ENCODE measurements at regions not wholly inside any gene's neighbourhood (a gene's known extent, or its start where the extent isn't known, plus 50 kb on each side); places are given as distances from the start of the nearest gene placed in this dataset.

DNA sequence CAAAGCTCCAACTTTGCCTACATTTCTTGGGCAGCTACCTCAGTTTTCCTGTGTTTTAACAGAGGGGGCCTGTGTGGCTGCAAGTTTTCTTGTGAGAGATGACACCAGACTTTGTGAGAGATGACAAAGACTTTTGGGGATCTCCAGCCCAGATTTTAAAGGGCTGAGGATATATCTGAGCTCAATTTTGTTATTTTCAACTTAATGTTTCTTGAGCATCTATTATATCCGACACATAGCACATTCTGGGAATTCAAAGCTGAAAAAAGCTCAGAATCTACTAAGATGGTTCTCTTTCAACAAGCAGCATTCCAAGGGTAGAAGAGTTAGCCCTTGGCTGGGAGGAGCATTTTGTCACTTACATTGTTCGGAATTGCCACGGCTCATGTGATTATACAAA, 53.4 kb upstream of the PTGFRN start:
- ATAC-seq (ENCODE audit: low read depth in 2 of 2): no peak
- DNase-seq: no peak
- Mint-ChIP-seq H3K27me3 (no peaks in the 10 kb centered on the region), H3K4me3 (no peak overlapping the region), H3K4me1 (peaks cover 6 to 16% (median 12%) of the 10 kb centered on the region in 4 donors), H3K36me3 (no peaks in the 10 kb centered on the region), H3K27ac (no peak overlapping the region), H3K9me3 (peaks cover 0 to 1% (median 0%) of the 10 kb centered on the region in 7 donors)
- Histone ChIP-seq H3K4me1 (ENCODE audit: control insufficient read depth, insufficient read depth, low read length, poor library complexity, severe bottlenecking) (peaks cover 3% of the 10 kb centered on the region), H3K27ac (ENCODE audit: insufficient read depth, low read length, poor library complexity, severe bottlenecking) (no peak overlapping the region), H3K4me3 (ENCODE audit: low read depth, low read length) (no peak overlapping the region), H3K9me3 (ENCODE audit: control insufficient read depth in 2 of 2, low read length in 2 of 2) (no peaks in the 10 kb centered on the region), H3K27me3 (ENCODE audit: control insufficient read depth, insufficient read depth, low read length) (no peaks in the 10 kb centered on the region), H3K36me3 (ENCODE audit: control insufficient read depth, insufficient read depth, low read length) (no peaks in the 10 kb centered on the region)

DNA sequence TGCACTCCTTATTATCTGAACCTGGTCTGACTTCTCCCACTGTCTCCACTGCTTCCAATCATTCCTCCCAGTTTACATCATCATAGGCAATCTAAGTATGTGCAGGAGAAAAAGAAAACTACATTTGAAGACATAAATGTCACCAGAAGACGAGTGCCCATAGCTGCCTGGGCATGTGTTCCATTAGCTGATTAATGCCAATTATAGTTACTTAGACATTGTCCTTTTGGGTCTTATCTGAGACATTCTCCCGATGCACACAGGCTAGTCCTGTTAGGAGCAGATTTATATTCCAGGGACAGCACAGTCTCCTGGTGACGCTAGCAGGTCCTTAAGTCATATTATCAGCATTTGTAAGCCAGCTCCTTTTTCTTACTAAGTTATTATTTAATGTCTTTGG, 52.6 kb upstream of the PTGFRN start:
- Mint-ChIP-seq H3K9me3 (peaks cover 0 to 1% (median 0%) of the 10 kb centered on the region in 7 donors), H3K4me3 (no peak overlapping the region), H3K4me1 (peaks cover 6 to 16% (median 9%) of the 10 kb centered on the region in 4 donors), H3K27ac (no peak overlapping the region), H3K27me3 (no peaks in the 10 kb centered on the region), H3K36me3 (no peaks in the 10 kb centered on the region)
- Histone ChIP-seq H3K36me3 (ENCODE audit: control insufficient read depth, insufficient read depth, low read length) (no peaks in the 10 kb centered on the region), H3K9me3 (ENCODE audit: control insufficient read depth in 2 of 2, low read length in 2 of 2) (no peaks in the 10 kb centered on the region), H3K27me3 (ENCODE audit: control insufficient read depth, insufficient read depth, low read length) (no peaks in the 10 kb centered on the region), H3K4me3 (ENCODE audit: low read depth, low read length) (no peak overlapping the region), H3K27ac (ENCODE audit: insufficient read depth, low read length, poor library complexity, severe bottlenecking) (no peak overlapping the region), H3K4me1 (ENCODE audit: control insufficient read depth, insufficient read depth, low read length, poor library complexity, severe bottlenecking) (peaks cover 3% of the 10 kb centered on the region)
- DNase-seq (no peak), ATAC-seq (ENCODE audit: low read depth in 2 of 2) (no peak)
